Skeletal muscle tissue (tissue), 3 donors: ENCODE measurements at regions not wholly inside any gene's neighbourhood (a gene's known extent, or its start where the extent isn't known, plus 50 kb on each side); places are given as distances from the start of the nearest gene placed in this dataset.
"Not testable (repeated sequence)": the region's sequence is repeated elsewhere in the genome, so short reads cannot be mapped to it uniquely, and the experiment has no call there.

Source experiments
- H3K27ac ChIP-seq: one replicate; pipeline ENCODE4 v1.7.0; 2013; ENCODE audit warnings: mild to moderate bottlenecking, low read depth, low read length, inconsistent platforms
- H3K27me3 ChIP-seq, 3 donors: one replicate each; pipeline ENCODE4 v1.7.0; 2013; ENCODE audit warnings: low read length in 3 of 3; ENCODE audit not compliant: control insufficient read depth in 3 of 3, insufficient read depth in 3 of 3
- H3K36me3 ChIP-seq, 3 donors: one replicate each; pipeline ENCODE4 v1.7.0; 2013; ENCODE audit warnings: low read length in 3 of 3; ENCODE audit not compliant: control insufficient read depth in 3 of 3, insufficient read depth in 3 of 3
- H3K4me1 ChIP-seq, 3 donors: one replicate each; pipeline ENCODE4 v1.7.0; 2013; ENCODE audit warnings: low read length in 3 of 3, mild to moderate bottlenecking in 3 of 3; ENCODE audit not compliant: control insufficient read depth in 3 of 3, insufficient read depth in 3 of 3
- H3K4me3 ChIP-seq, 3 donors: one replicate each; pipeline ENCODE4 v1.7.0; 2013; ENCODE audit warnings: low read length in 3 of 3
- H3K9ac ChIP-seq, 3 donors: one replicate each; pipeline ENCODE4 v1.7.0; 2013; ENCODE audit warnings: low read length in 3 of 3, mild to moderate bottlenecking in 3 of 3, moderate library complexity in 2 of 3, low read depth in 1 of 3
- H3K9me3 ChIP-seq, 3 donors: one replicate each; pipeline ENCODE4 v1.7.0; 2013; ENCODE audit warnings: low read length in 3 of 3; ENCODE audit not compliant: control insufficient read depth in 3 of 3
- donor health status: Osteomylitis.

- H3K27me3 ChIP-seq, result no peaks in the 10 kb centered on the region
- H3K27ac ChIP-seq, result no peak overlapping the region
- H3K36me3 ChIP-seq, result no peaks in the 10 kb centered on the region
- no peak overlapping the region for H3K4me3 ChIP-seq
- H3K9me3 ChIP-seq, result no peaks in the 10 kb centered on the region
- no peak overlapping the region for H3K9ac ChIP-seq
- H3K4me1 ChIP-seq, result no peaks in the 10 kb centered on the region
Observed at GRCh38 chrX:122219226-122219625, 964.9 kb upstream of the GRIA3 start.

- no peak overlapping the region for H3K27ac ChIP-seq
- H3K9ac ChIP-seq, result no peak overlapping the region
- no peak overlapping the region for H3K4me3 ChIP-seq
- H3K4me1 ChIP-seq, result no peaks in the 10 kb centered on the region
- no peaks in the 10 kb centered on the region for H3K36me3 ChIP-seq
- H3K27me3 ChIP-seq, result no peaks in the 10 kb centered on the region
- H3K9me3 ChIP-seq, result no peaks in the 10 kb centered on the region
Observed at GRCh38 chrX:122219735-122220134, 964.3 kb upstream of the GRIA3 start.

GRCh38 chrX:122220644-122221373, 963.3 kb upstream of the GRIA3 start:
- H3K27ac ChIP-seq, result no peak overlapping the region
- H3K9ac ChIP-seq, result no peak overlapping the region
- H3K4me1 ChIP-seq, result no peaks in the 10 kb centered on the region
- no peaks in the 10 kb centered on the region for H3K9me3 ChIP-seq
- no peaks in the 10 kb centered on the region for H3K27me3 ChIP-seq
- H3K36me3 ChIP-seq, result no peaks in the 10 kb centered on the region
- no peak overlapping the region for H3K4me3 ChIP-seq

GRCh38 chrX:122221810-122222209, 962.3 kb upstream of the GRIA3 start:
- not testable (repeated sequence) for H3K36me3 ChIP-seq, H3K4me1 ChIP-seq, H3K9me3 ChIP-seq, H3K27ac ChIP-seq, H3K27me3 ChIP-seq, H3K9ac ChIP-seq, H3K4me3 ChIP-seq

- not testable (repeated sequence) for H3K27me3 ChIP-seq, H3K9me3 ChIP-seq
Observed at GRCh38 chrX:122224137-122224536, 959.9 kb upstream of the GRIA3 start.

GRCh38 chrX:122238801-122239200, 945.3 kb upstream of the GRIA3 start:
- H3K4me1 ChIP-seq, result no peaks in the 10 kb centered on the region
- H3K4me3 ChIP-seq, result no peak overlapping the region
- H3K9me3 ChIP-seq, result no peaks in the 10 kb centered on the region
- H3K36me3 ChIP-seq, result no peaks in the 10 kb centered on the region
- H3K27me3 ChIP-seq, result no peaks in the 10 kb centered on the region
- no peak overlapping the region for H3K9ac ChIP-seq
- no peak overlapping the region for H3K27ac ChIP-seq

More at GRCh38 chrX:122224137-122224536, 959.9 kb upstream of the GRIA3 start:
- not testable (repeated sequence) for H3K4me1 ChIP-seq, H3K4me3 ChIP-seq, H3K36me3 ChIP-seq, H3K9ac ChIP-seq, H3K27ac ChIP-seq

- Histone ChIP-seq H3K9me3 (no peaks in the 10 kb centered on the region), H3K9ac (no peak overlapping the region), H3K4me3 (no peak overlapping the region), H3K4me1 (no peaks in the 10 kb centered on the region), H3K36me3 (no peaks in the 10 kb centered on the region), H3K27me3 (no peaks in the 10 kb centered on the region), H3K27ac (no peak overlapping the region)
Observed at GRCh38 chrX:122241959-122242358, 942.1 kb upstream of the GRIA3 start.

GRCh38 chrX:122244080-122244479, 940.0 kb upstream of the GRIA3 start:
- no peaks in the 10 kb centered on the region for H3K4me1 ChIP-seq
- H3K27ac ChIP-seq, result no peak overlapping the region
- H3K9me3 ChIP-seq, result no peaks in the 10 kb centered on the region
- no peak overlapping the region for H3K9ac ChIP-seq
- no peaks in the 10 kb centered on the region for H3K36me3 ChIP-seq
- no peak overlapping the region for H3K4me3 ChIP-seq
- no peaks in the 10 kb centered on the region for H3K27me3 ChIP-seq

GRCh38 chrX:122245175-122245574, 938.9 kb upstream of the GRIA3 start:
- Histone ChIP-seq H3K4me1 (no peaks in the 10 kb centered on the region), H3K27me3 (no peaks in the 10 kb centered on the region), H3K9ac (no peak overlapping the region), H3K36me3 (no peaks in the 10 kb centered on the region), H3K4me3 (no peak overlapping the region), H3K9me3 (no peaks in the 10 kb centered on the region), H3K27ac (no peak overlapping the region)

GRCh38 chrX:122245943-122246342, 938.1 kb upstream of the GRIA3 start:
- Histone ChIP-seq H3K27me3 (no peaks in the 10 kb centered on the region), H3K9me3 (no peaks in the 10 kb centered on the region), H3K9ac (no peak overlapping the region), H3K4me1 (no peaks in the 10 kb centered on the region), H3K27ac (no peak overlapping the region), H3K36me3 (no peaks in the 10 kb centered on the region), H3K4me3 (no peak overlapping the region)
